ENCODE measurements at regions not wholly inside any gene's neighbourhood (a gene's known extent, or its start where the extent isn't known, plus 50 kb on each side); places are given as distances from the start of the nearest gene placed in this dataset.
"Not testable (repeated sequence)": the region's sequence is repeated elsewhere in the genome, so short reads cannot be mapped to it uniquely, and the experiment has no call there.

DNA sequence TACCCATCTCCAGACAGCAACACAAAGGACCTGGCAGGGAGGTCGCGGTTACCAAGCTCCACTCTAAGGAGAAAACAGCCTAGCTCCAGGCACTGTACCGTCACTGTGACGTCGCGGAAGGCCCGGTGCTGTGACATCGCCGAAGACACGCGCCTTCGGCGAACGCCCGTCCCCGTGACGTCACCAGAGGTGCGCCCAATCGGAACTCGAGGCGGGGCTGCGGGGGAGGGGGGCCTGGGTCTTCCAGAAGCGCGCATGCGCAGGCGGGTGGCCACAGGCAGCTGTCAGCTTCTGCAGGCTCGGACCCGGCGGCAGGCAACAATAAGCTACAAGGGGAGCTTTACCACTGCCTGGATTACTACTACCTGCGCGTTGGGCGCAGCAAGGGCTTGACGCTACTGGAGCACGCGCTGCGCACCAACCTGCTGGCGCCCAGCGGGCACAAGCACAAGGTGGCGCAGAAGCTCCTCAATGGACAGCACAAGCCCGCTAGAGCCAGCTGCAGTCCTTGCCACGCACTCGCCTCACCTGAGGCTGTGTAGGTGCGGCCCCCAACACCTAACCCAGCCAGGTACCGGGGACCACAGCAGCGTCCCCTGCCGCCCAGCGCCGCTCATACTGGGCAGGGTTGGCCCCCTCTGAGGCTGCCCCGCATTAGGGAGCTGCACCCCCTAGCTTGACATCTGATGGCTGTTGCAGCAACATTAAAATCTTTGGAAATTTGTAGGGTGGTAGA, 208.4 kb downstream of the TPST1 start:
- DNase-seq (ENCODE audit: low spot score) = peak; percentile 84

GRCh38 chr7:66415659-66416265, 210.6 kb downstream of the TPST1 start:
- no peak for DNase-seq (ENCODE audit: low spot score)

- DNase-seq (ENCODE audit: low spot score) = no peak
Observed at GRCh38 chr7:66418537-66418936, 210.1 kb upstream of the KCTD7 start.

- peak; percentile 33 for DNase-seq (ENCODE audit: low spot score)
Observed at GRCh38 chr7:66419210-66419609, 209.5 kb upstream of the KCTD7 start.

- peak; percentile 11 for DNase-seq (ENCODE audit: low spot score)
Observed at GRCh38 chr7:66421830-66422475, 206.7 kb upstream of the KCTD7 start.

- DNase-seq (ENCODE audit: low spot score) = no peak
Observed at GRCh38 chr7:66423729-66424128, 205.0 kb upstream of the KCTD7 start.

- no peak for DNase-seq (ENCODE audit: low spot score)
Observed at GRCh38 chr7:66426332-66426731, 202.3 kb upstream of the KCTD7 start.

GRCh38 chr7:66426996-66427395, 201.7 kb upstream of the KCTD7 start:
- no peak for DNase-seq (ENCODE audit: low spot score)

DNA sequence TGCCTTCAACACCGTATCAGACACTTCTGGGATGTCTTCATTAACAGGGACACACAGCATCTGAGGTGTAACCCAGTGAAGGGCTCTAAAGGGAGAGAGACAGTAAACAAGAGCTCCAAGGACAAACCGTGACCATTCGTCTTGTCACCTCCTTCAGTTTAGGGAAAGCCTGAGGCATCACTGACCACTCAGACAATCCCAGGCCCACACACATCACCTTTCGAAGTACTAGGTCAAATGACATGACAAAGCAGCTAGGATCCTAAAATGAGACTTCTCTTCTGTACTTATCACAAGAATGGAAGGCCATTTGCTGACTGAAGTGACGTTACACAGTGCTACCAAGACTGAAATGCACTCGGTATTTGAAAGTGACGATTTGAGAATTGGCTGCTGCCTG, 200.7 kb upstream of the KCTD7 start:
- no peak for DNase-seq (ENCODE audit: low spot score)

DNA sequence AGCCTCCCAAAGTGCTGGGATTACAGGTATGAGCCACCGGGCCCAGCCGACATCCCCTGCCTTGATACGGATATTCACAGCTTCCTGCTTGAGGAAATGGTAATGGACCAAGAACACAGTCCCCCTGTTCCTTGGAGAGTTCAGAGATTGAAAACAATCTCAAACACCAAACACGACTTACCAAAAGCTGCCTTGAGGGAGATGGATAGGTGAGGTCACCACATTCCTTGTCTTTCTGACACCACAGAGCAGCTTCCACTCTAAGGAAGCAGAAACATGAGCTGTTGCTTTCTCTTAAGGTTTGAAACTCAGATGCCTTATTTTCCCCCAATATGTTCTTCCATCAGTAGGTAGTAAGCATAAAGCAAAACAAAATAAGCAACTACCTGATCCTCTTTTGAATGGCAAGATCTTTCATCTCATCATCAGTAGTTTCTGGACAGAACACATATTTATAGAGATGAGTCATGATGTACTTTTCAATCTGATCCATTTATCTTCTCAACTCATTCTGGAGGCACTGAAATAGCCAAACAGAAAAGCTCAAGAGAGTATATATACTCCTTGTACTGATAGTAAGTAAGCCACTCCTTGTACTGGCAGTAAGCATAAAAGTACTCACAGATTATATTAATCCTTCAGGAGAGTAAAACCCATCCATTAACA, 199.1 kb upstream of the KCTD7 start:
- no peak for DNase-seq (ENCODE audit: low spot score)

DNA sequence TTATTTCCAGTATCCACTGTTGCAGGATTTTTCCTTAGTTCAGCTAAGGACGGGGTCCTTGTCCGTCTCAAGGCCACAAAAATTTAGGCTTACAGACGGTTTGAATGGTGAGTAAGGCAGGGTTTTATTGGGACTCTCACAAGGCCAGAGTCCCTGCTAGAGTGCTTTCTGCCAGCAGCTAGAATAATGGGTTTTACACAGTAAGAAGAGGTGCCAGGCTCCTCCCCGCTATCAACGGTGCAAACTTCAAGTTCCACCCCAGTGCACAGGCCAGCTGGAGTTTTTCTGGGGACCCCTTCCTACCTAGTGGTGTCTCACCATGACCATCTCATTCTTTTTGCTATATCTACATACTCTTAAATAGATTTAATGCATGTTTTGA, 198.5 kb upstream of the KCTD7 start:
- no peak for DNase-seq (ENCODE audit: low spot score)

GRCh38 chr7:66438703-66439405, 189.8 kb upstream of the KCTD7 start:
- not testable (repeated sequence) for DNase-seq (ENCODE audit: low spot score)

DNA sequence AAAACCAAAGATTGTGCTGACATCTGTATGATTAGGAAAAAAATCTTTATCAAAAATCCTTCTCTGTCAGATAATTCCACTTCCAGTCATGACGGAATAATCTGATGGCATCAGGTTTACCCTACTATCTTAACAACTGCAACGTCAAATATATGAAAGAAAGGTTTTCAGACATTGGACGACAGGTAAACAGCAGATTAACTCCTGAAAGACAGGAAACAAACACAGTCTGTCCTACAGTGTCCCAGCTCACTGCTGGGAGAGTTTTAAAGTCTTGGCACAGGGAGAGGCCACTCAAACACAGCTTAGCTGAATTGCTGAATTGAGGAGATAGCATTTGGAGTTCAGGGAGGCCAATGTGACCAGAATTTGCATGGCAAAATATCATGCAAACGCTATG, 186.3 kb upstream of the KCTD7 start:
- no peak for DNase-seq (ENCODE audit: low spot score)

DNA sequence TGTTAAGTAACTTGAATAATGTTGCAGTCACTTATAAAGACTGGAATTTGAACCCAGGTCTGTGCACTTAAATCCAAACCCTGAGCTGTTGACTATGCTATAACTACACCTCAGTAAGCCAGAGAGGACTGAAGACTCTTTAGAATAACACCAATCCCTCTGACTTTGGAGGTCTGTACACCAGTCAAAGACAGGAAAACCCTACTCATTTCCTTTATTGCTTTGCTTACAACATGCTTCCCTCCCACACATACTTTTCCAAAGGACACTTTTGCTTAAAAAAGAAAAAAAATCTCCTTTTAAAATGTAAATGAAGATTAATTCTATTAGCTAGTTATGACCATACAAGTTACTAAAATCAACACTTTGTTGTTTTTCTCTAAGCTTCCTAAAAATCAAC, 184.7 kb upstream of the KCTD7 start:
- DNase-seq (ENCODE audit: low spot score) = no peak

DNA sequence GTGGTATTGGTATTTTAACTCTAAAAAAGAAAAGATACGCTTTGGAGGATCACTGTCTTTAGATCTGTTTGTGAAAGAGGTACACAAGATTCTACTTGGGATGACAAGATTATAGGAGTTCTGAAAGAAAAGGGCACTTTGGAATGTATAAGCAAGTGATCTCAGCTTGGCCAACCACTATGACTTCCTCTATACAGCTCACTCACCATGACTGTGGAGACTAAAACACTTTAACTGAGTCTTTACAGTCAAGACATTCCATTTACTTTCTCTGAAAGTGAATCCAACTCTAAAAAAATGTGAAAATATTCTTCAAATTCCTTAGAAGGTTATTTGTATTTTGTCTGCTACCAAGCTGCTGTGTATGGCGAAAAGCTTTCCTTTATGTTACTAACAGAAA, 181.7 kb upstream of the KCTD7 start:
- DNase-seq (ENCODE audit: low spot score) = not testable (repeated sequence)

DNA sequence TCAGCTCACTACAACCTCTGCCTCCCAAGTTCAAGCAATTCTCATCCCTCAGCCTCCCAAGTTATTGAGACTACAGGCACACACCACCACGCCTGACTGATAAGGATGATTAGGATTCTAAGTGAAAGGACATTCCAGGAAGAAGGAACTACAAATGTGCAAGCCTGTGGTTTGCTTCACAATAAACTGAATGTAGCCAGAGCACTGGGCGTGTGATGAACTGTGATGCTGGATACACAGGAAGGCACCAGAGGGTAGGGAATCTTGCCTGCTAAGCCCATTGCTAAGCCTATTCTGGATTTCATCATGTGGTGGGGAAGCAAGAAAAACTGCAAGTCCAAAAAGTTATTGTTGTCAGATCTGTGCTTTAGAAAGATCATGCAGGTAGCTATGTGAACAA, 177.9 kb upstream of the KCTD7 start:
- DNase-seq (ENCODE audit: low spot score) = not testable (repeated sequence)

DNA sequence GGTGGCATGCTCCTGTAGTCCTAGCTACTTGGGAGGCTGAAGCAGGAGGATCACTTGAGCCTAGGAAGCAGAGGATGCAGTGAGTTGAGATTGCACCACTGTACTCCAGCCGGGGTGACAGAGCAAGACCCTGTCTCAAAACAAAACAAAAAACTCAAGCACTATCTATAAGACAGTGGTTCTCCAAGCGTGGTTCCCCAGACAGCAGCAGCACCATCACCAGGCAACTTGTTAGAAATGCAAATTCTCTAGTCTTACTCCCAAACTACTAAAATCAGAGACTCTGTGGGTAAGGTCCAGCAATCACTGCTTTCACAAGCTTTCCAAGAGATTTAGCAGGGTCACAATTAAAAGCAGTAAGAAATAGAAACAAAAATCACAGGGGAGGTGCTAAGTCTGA, 177.0 kb upstream of the KCTD7 start:
- DNase-seq (ENCODE audit: low spot score) = not testable (repeated sequence)

DNA sequence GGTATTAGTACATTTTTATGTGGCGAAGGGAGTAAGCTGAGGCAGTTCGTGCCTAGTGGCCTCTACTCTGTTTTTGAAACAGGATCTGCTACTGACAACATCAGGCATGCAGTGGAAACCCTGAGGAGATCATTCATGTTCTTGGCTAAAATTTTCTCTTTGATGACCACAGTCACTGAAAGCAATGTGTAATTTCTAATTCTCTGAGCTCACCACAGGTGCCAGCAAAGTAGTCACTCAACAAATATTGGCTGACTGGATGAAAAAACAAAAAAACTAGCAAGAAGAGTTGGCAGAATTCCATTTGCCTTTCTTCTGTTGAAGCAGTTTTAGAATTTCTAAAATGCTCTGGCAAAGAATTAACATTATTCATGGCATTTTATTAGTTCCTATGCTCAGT, 176.5 kb upstream of the KCTD7 start:
- DNase-seq (ENCODE audit: low spot score) = no peak

DNA sequence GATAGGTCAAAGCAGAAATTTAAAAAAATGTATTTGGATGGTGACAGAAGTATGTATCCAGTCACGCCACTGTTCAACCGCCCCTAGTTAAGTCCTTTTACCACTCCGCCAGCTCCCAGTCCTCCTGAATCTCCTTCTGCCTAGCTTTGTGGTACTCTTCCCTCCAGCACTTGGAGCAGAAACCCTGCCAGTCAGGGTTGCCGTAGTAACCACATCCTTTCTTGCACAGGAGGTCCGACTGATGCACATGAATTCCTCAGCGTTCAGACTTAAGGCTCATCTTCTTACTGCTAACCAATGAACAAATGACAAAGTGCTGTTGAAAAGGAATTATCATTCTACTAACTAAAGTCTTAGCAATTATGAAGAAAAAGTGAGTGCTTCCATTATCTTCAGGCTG, 175.3 kb upstream of the KCTD7 start:
- DNase-seq (ENCODE audit: low spot score) = no peak

- DNase-seq (ENCODE audit: low spot score) = no peak
Observed at GRCh38 chr7:66454600-66455225, 174.0 kb upstream of the KCTD7 start.

DNA sequence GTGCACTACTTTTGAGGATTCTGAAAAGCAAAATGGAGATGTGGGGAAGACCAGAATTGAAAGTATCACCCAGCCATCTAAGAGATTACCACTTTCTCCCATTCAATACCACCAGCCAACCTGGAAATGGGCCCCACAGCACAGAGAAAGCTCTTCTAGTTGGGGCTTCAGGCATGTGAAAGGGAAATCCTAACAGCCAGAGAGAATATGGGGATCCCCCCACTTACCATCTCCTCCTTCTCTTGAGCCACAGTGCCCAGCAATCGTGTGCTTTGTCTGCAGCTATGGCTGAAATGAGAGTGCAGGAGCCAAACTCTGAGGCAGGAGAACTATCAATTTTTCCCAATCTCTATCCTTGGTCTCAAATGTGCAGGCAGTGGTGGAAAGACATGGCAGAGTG, 173.2 kb upstream of the KCTD7 start:
- DNase-seq (ENCODE audit: low spot score) = not testable (repeated sequence)

DNA sequence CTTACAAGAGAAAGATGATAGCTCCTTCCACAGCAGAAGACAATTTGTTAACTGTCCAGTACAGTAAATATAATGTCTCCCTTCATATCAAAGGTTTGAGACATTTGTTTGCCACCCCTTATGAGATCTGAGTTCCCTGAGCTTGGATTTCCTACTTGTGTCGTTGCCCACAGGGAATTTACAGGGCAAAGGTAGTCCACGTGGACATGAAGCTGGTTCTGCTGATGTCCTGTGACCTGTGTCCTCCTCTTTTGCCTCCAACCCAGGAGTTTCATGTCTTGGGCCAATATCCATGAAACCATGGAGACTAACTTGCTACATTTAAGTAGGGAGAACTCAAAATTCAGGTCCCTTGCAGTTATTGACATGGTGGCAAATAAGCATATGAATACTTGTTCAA, 172.2 kb upstream of the KCTD7 start:
- not testable (repeated sequence) for DNase-seq (ENCODE audit: low spot score)

All from hematopoietic multipotent progenitor cell treated with erythropoietin and hydrocortisone succinate and interleukin-3 and kit ligand, for 15 days (in vitro differentiated cells).